Thyroid gland (tissue), 4 donors: ENCODE measurements at regions not wholly inside any gene's neighbourhood (a gene's known extent, or its start where the extent isn't known, plus 50 kb on each side); places are given as distances from the start of the nearest gene placed in this dataset.
"Not testable (repeated sequence)": the region's sequence is repeated elsewhere in the genome, so short reads cannot be mapped to it uniquely, and the experiment has no call there.

Experiments
- DNase-seq, 2 donors: peaks; one replicate each; pipeline ENCODE4 v3.0.0-alpha.2; 2019
- H3K27ac ChIP-seq, 3 donors: fragments of 200-600 bp; sonication (generic); 1 replicate in 2 of 3; 2 replicates in 1 of 3; pipeline ENCODE4 v1.5.1; 2016 to 2019; ENCODE audit warnings: mild to moderate bottlenecking in 1 of 3, moderate library complexity in 1 of 3
- H3K27me3 ChIP-seq: fragments of 200-600 bp; sonication (generic); one replicate; pipeline ENCODE4 v1.5.1; 2019
- H3K36me3 ChIP-seq, 2 donors: fragments of 200-600 bp; sonication (generic); one replicate each; pipeline ENCODE4 v1.5.1; 2016 to 2019
- H3K4me1 ChIP-seq, 2 donors: fragments of 200-600 bp; sonication (generic); one replicate each; pipeline ENCODE4 v1.5.1; 2017 to 2019
- H3K4me3 ChIP-seq, 3 donors: fragments of 200-600 bp; sonication (generic); replicated peaks in 1 of 3; 1 replicate in 2 of 3; 2 replicates in 1 of 3; pipeline ENCODE4 v1.5.1; 2016; ENCODE audit warnings: mild to moderate bottlenecking in 1 of 3
- H3K9me3 ChIP-seq: fragments of 200-600 bp; sonication (generic); one replicate; pipeline ENCODE4 v1.5.1; 2017
- POLR2A ChIP-seq, 2 donors: fragments of 450-650 bp; IDR thresholded peaks; one replicate each; pipeline ENCODE4 v1.6.1; 2017; ENCODE audit warnings: antibody characterized with exemption in 2 of 2, mild to moderate bottlenecking in 2 of 2, moderate library complexity in 1 of 2
- WGBS, 2 donors: methylation state at CpG; one replicate each; pipeline ENCODE4 v1.1.5; 2017; 5-methylcytosine and 5-hydroxymethylcytosine counted together
- intact Hi-C: fragments of 100-400 bp; cut with DNase I; formaldehyde crosslinking; loops from one replicate; pipeline ENCODE4 v1.15.1; 2023
- TF ChIP-seq, protein P1 (sequence below), 6 experiments: fragments of 200-600 bp in 3 of 6; fragments of 450-650 bp in 3 of 6; sonication (generic) in 3 of 6; IDR thresholded peaks; one replicate each; pipeline ENCODE4 v1.5.1; 2016 to 2019; ENCODE audit warnings: antibody characterized with exemption in 6 of 6, mild to moderate bottlenecking in 2 of 6, inconsistent platforms in 1 of 6, moderate library complexity in 1 of 6

DNA sequence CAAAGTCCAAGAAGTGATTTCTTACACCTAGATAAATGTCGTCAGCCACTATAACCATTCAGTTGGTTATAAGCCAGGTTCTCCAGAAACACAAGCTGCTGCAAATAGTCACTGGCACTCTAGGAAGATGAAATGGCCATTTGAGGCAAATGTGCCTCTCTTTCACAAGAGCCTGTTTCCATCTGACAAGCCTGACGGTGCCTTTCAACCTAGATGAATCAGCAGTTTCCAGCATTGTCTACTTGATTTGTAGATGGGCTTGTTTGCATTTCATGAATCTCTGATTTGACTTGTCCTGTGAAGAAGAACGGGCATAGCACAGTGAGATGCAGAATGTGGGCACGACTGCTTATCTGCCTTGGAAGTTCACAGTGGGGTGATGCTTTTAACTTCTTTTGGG lies 327.2 kb downstream of the LMO7 start:
- intact Hi-C loops: no loop called here
- Histone ChIP-seq H3K27ac (no peak overlapping the region), H3K36me3 (no peaks in the 10 kb centered on the region), H3K9me3 (no peaks in the 10 kb centered on the region), H3K4me1 (no peaks in the 10 kb centered on the region), H3K27me3 (no peaks in the 10 kb centered on the region), H3K4me3 (no peak overlapping the region)
- no peak for DNase-seq
- WGBS, 2 donors: 76 to 81% methylated on average over 4 of the region's 4 CpGs
- TF ChIP-seq, protein P1, sequence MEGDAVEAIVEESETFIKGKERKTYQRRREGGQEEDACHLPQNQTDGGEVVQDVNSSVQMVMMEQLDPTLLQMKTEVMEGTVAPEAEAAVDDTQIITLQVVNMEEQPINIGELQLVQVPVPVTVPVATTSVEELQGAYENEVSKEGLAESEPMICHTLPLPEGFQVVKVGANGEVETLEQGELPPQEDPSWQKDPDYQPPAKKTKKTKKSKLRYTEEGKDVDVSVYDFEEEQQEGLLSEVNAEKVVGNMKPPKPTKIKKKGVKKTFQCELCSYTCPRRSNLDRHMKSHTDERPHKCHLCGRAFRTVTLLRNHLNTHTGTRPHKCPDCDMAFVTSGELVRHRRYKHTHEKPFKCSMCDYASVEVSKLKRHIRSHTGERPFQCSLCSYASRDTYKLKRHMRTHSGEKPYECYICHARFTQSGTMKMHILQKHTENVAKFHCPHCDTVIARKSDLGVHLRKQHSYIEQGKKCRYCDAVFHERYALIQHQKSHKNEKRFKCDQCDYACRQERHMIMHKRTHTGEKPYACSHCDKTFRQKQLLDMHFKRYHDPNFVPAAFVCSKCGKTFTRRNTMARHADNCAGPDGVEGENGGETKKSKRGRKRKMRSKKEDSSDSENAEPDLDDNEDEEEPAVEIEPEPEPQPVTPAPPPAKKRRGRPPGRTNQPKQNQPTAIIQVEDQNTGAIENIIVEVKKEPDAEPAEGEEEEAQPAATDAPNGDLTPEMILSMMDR (IDR thresholded peaks at IDR 0.05): no peak
- TF ChIP-seq POLR2A (IDR thresholded peaks at IDR 0.05): no peak

DNA sequence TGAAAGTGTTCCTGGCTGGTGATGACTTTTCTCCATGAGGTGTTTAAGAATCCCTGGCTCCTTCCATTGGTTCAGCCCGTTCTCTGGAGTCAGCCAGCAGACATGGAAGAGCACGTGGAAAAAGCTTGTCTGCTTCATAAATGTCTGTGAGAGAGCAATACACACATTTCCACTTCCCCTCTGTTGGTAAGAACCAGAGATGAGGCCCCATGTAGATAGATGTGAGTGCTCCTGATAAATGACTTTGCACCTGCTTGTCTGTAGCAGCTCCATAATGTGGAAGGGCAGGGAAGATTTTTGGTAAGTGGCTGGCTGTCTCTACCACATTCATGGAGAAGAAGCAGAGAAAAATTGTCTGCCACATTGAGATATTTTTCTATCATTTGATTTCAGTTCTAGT lies 325.8 kb downstream of the LMO7 start:
- intact Hi-C loops: no loop called here
- H3K27me3 ChIP-seq: no peaks in the 10 kb centered on the region
- H3K4me1 ChIP-seq: no peaks in the 10 kb centered on the region
- H3K4me3 ChIP-seq: no peak overlapping the region
- H3K27ac ChIP-seq: no peak overlapping the region
- WGBS, 2 donors: 80 to 82% methylated on average over 2 of the region's 2 CpGs
- TF ChIP-seq, protein P1 (IDR thresholded peaks at IDR 0.05): no peak
- TF ChIP-seq POLR2A (IDR thresholded peaks at IDR 0.05): no peak
- no peaks in the 10 kb centered on the region for H3K36me3 ChIP-seq
- DNase-seq: no peak
- H3K9me3 ChIP-seq: no peaks in the 10 kb centered on the region

DNA sequence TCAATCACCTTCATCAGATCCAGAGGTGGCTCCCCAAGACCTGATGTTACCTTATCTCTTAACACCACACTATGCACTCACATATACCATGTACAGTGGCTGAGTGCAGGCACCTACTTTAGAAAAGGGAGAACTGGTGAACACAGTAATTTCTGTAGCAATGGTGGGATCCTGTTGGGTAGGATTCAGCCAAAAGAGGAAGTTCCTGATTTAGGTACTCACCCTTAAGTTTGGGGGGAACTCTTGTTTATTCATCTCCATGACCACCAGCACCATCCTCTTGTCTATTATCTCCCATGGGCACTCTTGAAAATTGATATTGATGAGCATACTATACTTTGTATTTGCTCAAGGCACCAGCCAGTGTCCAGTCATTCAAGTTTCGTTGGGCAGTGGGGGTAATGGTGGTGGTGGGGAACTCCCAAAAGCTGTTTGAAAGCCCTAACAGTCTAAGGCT lies 324.4 kb downstream of the LMO7 start:
- WGBS, 2 donors: 69 to 88% methylated on average over 1 of the region's 1 CpG
- intact Hi-C loops: no loop called here
- Histone ChIP-seq H3K27ac (no peak overlapping the region), H3K4me3 (no peak overlapping the region), H3K9me3 (no peaks in the 10 kb centered on the region), H3K27me3 (no peaks in the 10 kb centered on the region), H3K4me1 (no peaks in the 10 kb centered on the region), H3K36me3 (no peaks in the 10 kb centered on the region)
- DNase-seq: no peak
- no peak for TF ChIP-seq POLR2A (IDR thresholded peaks at IDR 0.05)
- TF ChIP-seq, protein P1 (IDR thresholded peaks at IDR 0.05): no peak

DNA sequence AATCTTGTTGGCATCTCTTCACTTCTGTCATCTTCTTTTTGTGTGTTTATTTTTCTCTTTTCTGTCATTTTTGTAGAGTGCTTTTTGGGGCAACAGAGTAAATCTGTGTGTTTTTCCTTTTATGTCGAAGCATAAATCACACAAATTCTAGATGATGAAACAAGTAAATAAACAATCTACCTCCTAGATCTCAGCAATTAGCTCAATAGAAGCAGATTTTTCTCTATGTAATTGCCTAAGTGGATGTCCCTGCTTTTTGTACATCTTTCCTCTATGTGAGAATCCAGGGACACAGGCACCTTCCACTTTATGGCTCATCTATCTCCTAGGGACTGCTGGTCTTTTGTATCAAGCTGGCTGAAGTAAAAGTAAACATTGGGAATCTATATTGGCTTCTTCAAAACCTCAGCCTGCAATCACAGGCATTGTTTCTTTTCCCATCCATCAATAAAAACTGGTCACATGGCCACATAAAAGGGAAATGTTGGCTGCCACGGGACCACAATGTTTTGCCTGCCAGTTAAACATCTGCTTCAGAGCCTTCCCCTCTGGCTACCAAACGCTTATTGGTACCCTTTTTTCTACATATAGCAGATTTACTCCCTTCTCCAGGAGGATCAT lies 323.8 kb downstream of the LMO7 start:
- TF ChIP-seq, protein P1 (IDR thresholded peaks at IDR 0.05): no peak
- TF ChIP-seq POLR2A (IDR thresholded peaks at IDR 0.05): no peak
- Histone ChIP-seq H3K36me3 (no peaks in the 10 kb centered on the region), H3K27ac (no peak overlapping the region), H3K9me3 (no peaks in the 10 kb centered on the region), H3K27me3 (no peaks in the 10 kb centered on the region), H3K4me3 (no peak overlapping the region), H3K4me1 (no peaks in the 10 kb centered on the region)
- WGBS, 2 donors: 72 to 82% methylated on average over 3 of the region's 3 CpGs
- no peak for DNase-seq
- intact Hi-C loops: no loop called here

DNA sequence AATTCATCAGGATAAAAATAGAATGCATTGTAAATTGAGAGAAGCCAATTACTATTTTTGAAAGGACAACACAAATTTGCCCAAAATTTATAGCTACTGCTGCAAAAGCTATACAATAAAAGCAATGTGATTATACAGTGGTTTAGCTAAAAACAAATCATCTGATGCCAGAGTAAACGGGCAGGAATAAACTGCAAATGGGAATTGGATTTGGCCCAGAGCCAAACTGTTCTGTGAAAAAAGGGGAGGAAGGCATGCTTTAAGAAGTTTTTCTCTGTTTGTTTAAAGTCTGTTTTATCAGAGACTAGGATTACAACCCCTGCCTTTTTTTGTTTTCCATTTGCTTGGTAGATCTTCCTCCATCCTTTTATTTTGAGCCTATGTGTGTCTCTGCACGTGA lies 317.5 kb downstream of the LMO7 start:
- H3K36me3 ChIP-seq, H3K27me3 ChIP-seq, DNase-seq, H3K4me1 ChIP-seq, H3K27ac ChIP-seq, H3K9me3 ChIP-seq, intact Hi-C loops, H3K4me3 ChIP-seq: not testable (repeated sequence)
- WGBS, 2 donors: 68 to 70% methylated on average over 2 of the region's 2 CpGs
